HepG2 (cell line): ENCODE measurements at regions not wholly inside any gene's neighbourhood (a gene's known extent, or its start where the extent isn't known, plus 50 kb on each side); places are given as distances from the start of the nearest gene placed in this dataset.

ENCODE experiments used
- ATAC-seq: fragments of 200-7000 bp; cut with Tn5 transposase; 3 replicates; pipeline ENCODE4 v1.9.1; 2020; ENCODE audit warnings: mild to moderate bottlenecking, moderate library complexity
- BruUV-seq: library from RNA; stranded (reverse); fragments of 400-500 nt; replicated peaks from 2 replicates; lab custom pipeline; 2021; lab: Mats Ljungman, UMichigan
- CTCF ChIA-PET: fragments of 300-600 bp; formaldehyde crosslinking; extraction: SDS; loops from one replicate; lab custom pipeline; 2021; ENCODE audit warnings: low total read pairs, inconsistent platforms, low intra/inter-chr PET ratio; lab: Yijun Ruan, JAX
- POLR2A ChIA-PET: fragments of 350-600 bp; sonication (Branson Sonifier 250); formaldehyde crosslinking; loops from one replicate; lab custom pipeline; 2020; ENCODE audit warnings: antibody characterized with exemption, inconsistent platforms; lab: Yijun Ruan, JAX
- DNase-seq: peaks from one replicate; pipeline ENCODE4 v3.0.0-alpha.2; 2015; ENCODE audit warnings: low spot score
- FAIRE-seq: peaks from 3 replicates; lab custom pipeline; 2011; peaks lifted over from hg19 to GRCh38; lab: Jason Lieb, UNC
- H2AFZ ChIP-seq: one replicate; pipeline ENCODE4 v1.6.1; 2011; ENCODE audit warnings: low read length, inconsistent platforms
- H3K27ac ChIP-seq: fragments of 300-600 bp; 3 replicates; pipeline ENCODE4 v1.8.0; 2011; ENCODE audit warnings: mixed run types, mild to moderate bottlenecking, mixed read lengths, low read length, inconsistent platforms; ENCODE audit not compliant: insufficient read depth; ENCODE audit errors: extremely low read length
- H3K27me3 ChIP-seq, 2 experiments: fragments of 200-600 bp in 1 of 2; 2 replicates in 1 of 2; 3 replicates in 1 of 2; pipeline versions ENCODE4 v1.6.0 to v1.8.0; 2011; ENCODE audit warnings: low read length in 2 of 2, mild to moderate bottlenecking in 2 of 2, moderate library complexity in 2 of 2, inconsistent platforms in 1 of 2; ENCODE audit not compliant: insufficient read depth in 2 of 2, control insufficient read depth in 1 of 2
- H3K36me3 ChIP-seq, 2 experiments: fragments of 200-600 bp in 1 of 2; replicated peaks in 1 of 2; 2 replicates in 1 of 2; 3 replicates in 1 of 2; pipeline versions ENCODE4 v1.5.1 to v1.8.0; 2011; ENCODE audit warnings: low read length in 2 of 2, inconsistent platforms in 1 of 2; ENCODE audit not compliant: insufficient read depth in 2 of 2, control insufficient read depth in 1 of 2
- H3K4me1 ChIP-seq: 2 replicates; pipeline ENCODE4 v1.5.1; 2012; ENCODE audit warnings: low read length, inconsistent platforms; ENCODE audit not compliant: insufficient read depth
- H3K4me2 ChIP-seq: 2 replicates; pipeline ENCODE4 v1.6.0; 2011; ENCODE audit warnings: low read depth, low read length, inconsistent platforms
- H3K4me3 ChIP-seq, 3 experiments: fragments of 200-600 bp in 1 of 3; sonication (generic), shearing (Covaris generic) in 1 of 3; replicated peaks in 1 of 3; 2 replicates each; pipeline ENCODE4 v1.5.1; 2011 to 2016; ENCODE audit warnings: low read length in 3 of 3, inconsistent platforms in 2 of 3, low read depth in 2 of 3, mild to moderate bottlenecking in 2 of 3, control low read depth in 1 of 3, mixed read lengths in 1 of 3; ENCODE audit not compliant: insufficient read depth in 1 of 3
- H3K79me2 ChIP-seq: one replicate; pipeline ENCODE4 v1.6.1; 2011; ENCODE audit warnings: low read length, inconsistent platforms; ENCODE audit not compliant: insufficient read depth
- H3K9ac ChIP-seq: 2 replicates; pipeline ENCODE4 v1.6.0; 2011; ENCODE audit warnings: mild to moderate bottlenecking, low read depth, low read length, inconsistent platforms; ENCODE audit not compliant: insufficient read depth
- H3K9me3 ChIP-seq: 2 replicates; pipeline ENCODE4 v1.5.1; 2012; ENCODE audit warnings: mild to moderate bottlenecking, low read length
- H4K20me1 ChIP-seq: 2 replicates; pipeline ENCODE4 v1.6.0; 2011; ENCODE audit warnings: inconsistent platforms, mild to moderate bottlenecking, low read length, moderate library complexity; ENCODE audit not compliant: insufficient read depth
- MEIS2 ChIP-seq: sonication (generic); formaldehyde crosslinking; IDR thresholded peaks from 2 replicates; pipeline ENCODE4 v1.9.0; 2021; ENCODE audit warnings: mild to moderate bottlenecking, missing genetic modification reagents
- NCOA2 ChIP-seq: sonication (generic); formaldehyde crosslinking; IDR thresholded peaks from 2 replicates; pipeline ENCODE4 v1.8.0; 2022; ENCODE audit warnings: inconsistent platforms
- RFX5 ChIP-seq: IDR thresholded peaks from 2 replicates; pipeline ENCODE4 v1.6.1; 2011; ENCODE audit warnings: low read depth, low read length, improper control_type of control experiment
- SP140L ChIP-seq: sonication (generic); formaldehyde crosslinking; IDR thresholded peaks from 2 replicates; pipeline ENCODE4 v1.4.0; 2020; ENCODE audit warnings: missing genetic modification reagents, borderline replicate concordance
- TCF7L2 ChIP-seq: IDR thresholded peaks from 2 replicates; pipeline ENCODE4 v1.6.1; 2011; ENCODE audit warnings: mild to moderate bottlenecking, low read depth, low read length, moderate library complexity
- WIZ ChIP-seq: sonication (generic); formaldehyde crosslinking; IDR thresholded peaks from 2 replicates; pipeline ENCODE4 v1.5.1; 2020; ENCODE audit warnings: mild to moderate bottlenecking, missing genetic modification reagents
- ZMYM4 ChIP-seq: sonication (generic); formaldehyde crosslinking; IDR thresholded peaks from 2 replicates; pipeline ENCODE4 v1.8.1; 2023; ENCODE audit warnings: mild to moderate bottlenecking, missing genetic modification reagents
- ZNF10 ChIP-seq: sonication (generic); formaldehyde crosslinking; IDR thresholded peaks from 2 replicates; pipeline ENCODE4 v1.4.0; 2020; ENCODE audit warnings: mild to moderate bottlenecking, low read depth, missing genetic modification reagents, borderline replicate concordance
- ZNF343 ChIP-seq: sonication (generic); formaldehyde crosslinking; IDR thresholded peaks from 2 replicates; pipeline ENCODE4 v1.4.0; 2020; ENCODE audit warnings: mild to moderate bottlenecking, missing genetic modification reagents
- ZNF747 ChIP-seq: sonication (generic); formaldehyde crosslinking; IDR thresholded peaks from 2 replicates; pipeline ENCODE4 v1.8.1; 2023; ENCODE audit warnings: missing genetic modification reagents, mild to moderate bottlenecking, borderline replicate concordance
- ZSCAN21 ChIP-seq: sonication (generic); formaldehyde crosslinking; IDR thresholded peaks from 2 replicates; pipeline ENCODE4 v1.8.0; 2022; ENCODE audit warnings: mild to moderate bottlenecking, missing genetic modification reagents, moderate library complexity, borderline replicate concordance
- WGBS: methylation state at CpG from one replicate; pipeline ENCODE4 v1.1.6; 2017; ENCODE audit warnings: low lambda C conversion rate; 5-methylcytosine and 5-hydroxymethylcytosine counted together
- in situ Hi-C: cut with HindIII; loops from 2 replicates; pipeline ENCODE4 v1.10.0; 2017; ENCODE audit warnings: low pct_unique_long_range_greater_than_20kb; ENCODE audit not compliant: extremely low pct_ligation_motif_present
- intact Hi-C: fragments of 100-400 bp; cut with micrococcal nuclease; formaldehyde crosslinking; loops from one replicate; pipeline ENCODE4 v1.10.0; 2022; ENCODE audit not compliant: unreplicated experiment
- TF ChIP-seq, protein P1 (sequence below): sonication (generic); formaldehyde crosslinking; IDR thresholded peaks from 2 replicates; pipeline ENCODE4 v1.4.0; 2020; ENCODE audit warnings: missing genetic modification reagents
- TF ChIP-seq, protein P2 (sequence below): IDR thresholded peaks from 2 replicates; pipeline ENCODE4 v1.6.1; 2016; ENCODE audit warnings: mild to moderate bottlenecking, missing biosample characterization, missing genetic modification reagents
- TF ChIP-seq, protein P3 (sequence below): sonication (generic); formaldehyde crosslinking; IDR thresholded peaks from 2 replicates; pipeline ENCODE4 v1.4.0; 2020; ENCODE audit warnings: missing genetic modification reagents, mild to moderate bottlenecking, borderline replicate concordance

DNA sequence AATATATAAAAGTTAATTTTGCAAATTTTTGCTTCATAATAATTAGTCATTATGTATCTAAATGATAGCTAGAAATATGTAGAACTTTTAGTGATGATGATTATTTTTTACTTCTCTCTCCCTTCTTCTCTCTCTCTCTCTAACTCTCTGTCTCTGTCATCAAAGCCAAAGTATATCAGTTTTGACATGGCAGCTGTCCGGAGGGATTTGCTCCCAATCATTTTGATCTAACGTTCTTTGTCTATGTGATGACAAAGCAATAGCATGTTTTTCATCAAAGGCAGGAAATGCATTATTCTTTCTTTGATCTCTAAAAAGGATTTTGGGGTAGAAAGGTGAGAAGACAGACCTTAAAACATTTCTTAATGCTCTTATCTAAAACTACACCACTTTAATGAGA is 402.1 kb downstream of the PDGFC start (continued):
- TF ChIP-seq ZNF10 (CRISPR knock-in tag) (no peak), TCF7L2 (no peak), SP140L (CRISPR knock-in tag) (no peak), ZNF343 (CRISPR knock-in tag) (no peak), MEIS2 (CRISPR knock-in tag) (no peak), ZSCAN21 (no peak), RFX5 (no peak)
- TF ChIP-seq, protein P1, sequence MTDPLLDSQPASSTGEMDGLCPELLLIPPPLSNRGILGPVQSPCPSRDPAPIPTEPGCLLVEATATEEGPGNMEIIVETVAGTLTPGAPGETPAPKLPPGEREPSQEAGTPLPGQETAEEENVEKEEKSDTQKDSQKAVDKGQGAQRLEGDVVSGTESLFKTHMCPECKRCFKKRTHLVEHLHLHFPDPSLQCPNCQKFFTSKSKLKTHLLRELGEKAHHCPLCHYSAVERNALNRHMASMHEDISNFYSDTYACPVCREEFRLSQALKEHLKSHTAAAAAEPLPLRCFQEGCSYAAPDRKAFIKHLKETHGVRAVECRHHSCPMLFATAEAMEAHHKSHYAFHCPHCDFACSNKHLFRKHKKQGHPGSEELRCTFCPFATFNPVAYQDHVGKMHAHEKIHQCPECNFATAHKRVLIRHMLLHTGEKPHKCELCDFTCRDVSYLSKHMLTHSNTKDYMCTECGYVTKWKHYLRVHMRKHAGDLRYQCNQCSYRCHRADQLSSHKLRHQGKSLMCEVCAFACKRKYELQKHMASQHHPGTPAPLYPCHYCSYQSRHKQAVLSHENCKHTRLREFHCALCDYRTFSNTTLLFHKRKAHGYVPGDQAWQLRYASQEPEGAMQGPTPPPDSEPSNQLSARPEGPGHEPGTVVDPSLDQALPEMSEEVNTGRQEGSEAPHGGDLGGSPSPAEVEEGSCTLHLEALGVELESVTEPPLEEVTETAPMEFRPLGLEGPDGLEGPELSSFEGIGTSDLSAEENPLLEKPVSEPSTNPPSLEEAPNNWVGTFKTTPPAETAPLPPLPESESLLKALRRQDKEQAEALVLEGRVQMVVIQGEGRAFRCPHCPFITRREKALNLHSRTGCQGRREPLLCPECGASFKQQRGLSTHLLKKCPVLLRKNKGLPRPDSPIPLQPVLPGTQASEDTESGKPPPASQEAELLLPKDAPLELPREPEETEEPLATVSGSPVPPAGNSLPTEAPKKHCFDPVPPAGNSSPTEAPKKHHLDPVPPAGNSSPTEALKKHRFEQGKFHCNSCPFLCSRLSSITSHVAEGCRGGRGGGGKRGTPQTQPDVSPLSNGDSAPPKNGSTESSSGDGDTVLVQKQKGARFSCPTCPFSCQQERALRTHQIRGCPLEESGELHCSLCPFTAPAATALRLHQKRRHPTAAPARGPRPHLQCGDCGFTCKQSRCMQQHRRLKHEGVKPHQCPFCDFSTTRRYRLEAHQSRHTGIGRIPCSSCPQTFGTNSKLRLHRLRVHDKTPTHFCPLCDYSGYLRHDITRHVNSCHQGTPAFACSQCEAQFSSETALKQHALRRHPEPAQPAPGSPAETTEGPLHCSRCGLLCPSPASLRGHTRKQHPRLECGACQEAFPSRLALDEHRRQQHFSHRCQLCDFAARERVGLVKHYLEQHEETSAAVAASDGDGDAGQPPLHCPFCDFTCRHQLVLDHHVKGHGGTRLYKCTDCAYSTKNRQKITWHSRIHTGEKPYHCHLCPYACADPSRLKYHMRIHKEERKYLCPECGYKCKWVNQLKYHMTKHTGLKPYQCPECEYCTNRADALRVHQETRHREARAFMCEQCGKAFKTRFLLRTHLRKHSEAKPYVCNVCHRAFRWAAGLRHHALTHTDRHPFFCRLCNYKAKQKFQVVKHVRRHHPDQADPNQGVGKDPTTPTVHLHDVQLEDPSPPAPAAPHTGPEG, result no peak

- DNase-seq (no peak), ATAC-seq (no peak), FAIRE-seq (no peak)
- Histone ChIP-seq H3K36me3 (no peaks in the 10 kb centered on the region), H3K27ac (no peak overlapping the region), H3K4me3 (no peak overlapping the region), H3K9ac (no peak overlapping the region), H3K9me3 (no peaks in the 10 kb centered on the region), H3K27me3 (no peaks in the 10 kb centered on the region; a peak in 1 of 5 replicates), H3K4me1 (no peaks in the 10 kb centered on the region), H4K20me1 (no peaks in the 10 kb centered on the region), H3K79me2 (no peaks in the 10 kb centered on the region), H3K4me2 (no peak overlapping the region), H2AFZ (no peak overlapping the region)
- in situ Hi-C loops (no loop called here), intact Hi-C loops (no loop called here)
- no TSS peak for BruUV-seq
- CTCF ChIA-PET, result no interaction called here
- POLR2A ChIA-PET, result no interaction called here
- 23% methylated on average over 2 of the region's 2 CpGs for WGBS
- TF ChIP-seq NCOA2 (CRISPR knock-in tag) (no peak), ZNF747 (CRISPR knock-in tag) (no peak), WIZ (CRISPR knock-in tag) (no peak), ZMYM4 (no peak)
- TF ChIP-seq, protein P2, sequence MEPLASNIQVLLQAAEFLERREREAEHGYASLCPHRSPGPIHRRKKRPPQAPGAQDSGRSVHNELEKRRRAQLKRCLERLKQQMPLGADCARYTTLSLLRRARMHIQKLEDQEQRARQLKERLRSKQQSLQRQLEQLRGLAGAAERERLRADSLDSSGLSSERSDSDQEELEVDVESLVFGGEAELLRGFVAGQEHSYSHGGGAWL (CRISPR knock-in tag), result no peak
- TF ChIP-seq, protein P3, sequence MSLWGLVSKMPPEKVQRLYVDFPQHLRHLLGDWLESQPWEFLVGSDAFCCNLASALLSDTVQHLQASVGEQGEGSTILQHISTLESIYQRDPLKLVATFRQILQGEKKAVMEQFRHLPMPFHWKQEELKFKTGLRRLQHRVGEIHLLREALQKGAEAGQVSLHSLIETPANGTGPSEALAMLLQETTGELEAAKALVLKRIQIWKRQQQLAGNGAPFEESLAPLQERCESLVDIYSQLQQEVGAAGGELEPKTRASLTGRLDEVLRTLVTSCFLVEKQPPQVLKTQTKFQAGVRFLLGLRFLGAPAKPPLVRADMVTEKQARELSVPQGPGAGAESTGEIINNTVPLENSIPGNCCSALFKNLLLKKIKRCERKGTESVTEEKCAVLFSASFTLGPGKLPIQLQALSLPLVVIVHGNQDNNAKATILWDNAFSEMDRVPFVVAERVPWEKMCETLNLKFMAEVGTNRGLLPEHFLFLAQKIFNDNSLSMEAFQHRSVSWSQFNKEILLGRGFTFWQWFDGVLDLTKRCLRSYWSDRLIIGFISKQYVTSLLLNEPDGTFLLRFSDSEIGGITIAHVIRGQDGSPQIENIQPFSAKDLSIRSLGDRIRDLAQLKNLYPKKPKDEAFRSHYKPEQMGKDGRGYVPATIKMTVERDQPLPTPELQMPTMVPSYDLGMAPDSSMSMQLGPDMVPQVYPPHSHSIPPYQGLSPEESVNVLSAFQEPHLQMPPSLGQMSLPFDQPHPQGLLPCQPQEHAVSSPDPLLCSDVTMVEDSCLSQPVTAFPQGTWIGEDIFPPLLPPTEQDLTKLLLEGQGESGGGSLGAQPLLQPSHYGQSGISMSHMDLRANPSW (CRISPR knock-in tag), result no peak
Measured at GRCh38 chr4:156568484-156568883, 403.1 kb downstream of the PDGFC start.
